Right lobe of liver (tissue), 6 donors: ENCODE measurements at regions not wholly inside any gene's neighbourhood (a gene's known extent, or its start where the extent isn't known, plus 50 kb on each side); places are given as distances from the start of the nearest gene placed in this dataset.

Experiments
- ATAC-seq, 4 donors: fragments of 200-7000 bp; cut with Tn5 transposase; one replicate each; pipeline ENCODE4 v1.9.1; 2020; ENCODE audit warnings: mild to moderate bottlenecking in 4 of 4, moderate library complexity in 4 of 4
- DNase-seq, 3 donors: peaks; one replicate each; pipeline ENCODE4 v3.0.0-alpha.2; 2020
- H3K27ac ChIP-seq, 3 donors: fragments of 200-600 bp; one replicate each; pipeline ENCODE4 v1.8.0; 2022
- H3K27me3 ChIP-seq, 2 donors: fragments of 200-600 bp; one replicate each; pipeline ENCODE4 v1.8.0; 2022
- H3K36me3 ChIP-seq, 4 donors: fragments of 200-600 bp; sonication (generic) in 1 of 4; one replicate each; pipeline versions ENCODE4 v1.5.1 to v1.8.0; 2017 to 2022; ENCODE audit warnings: control low read depth in 1 of 4
- H3K4me1 ChIP-seq, 4 donors: fragments of 200-600 bp; sonication (generic) in 1 of 4; one replicate each; pipeline versions ENCODE4 v1.5.1 to v1.8.0; 2017 to 2022; ENCODE audit warnings: control low read depth in 1 of 4
- H3K4me3 ChIP-seq, 3 donors: fragments of 200-600 bp; one replicate each; pipeline ENCODE4 v1.8.0; 2022
- H3K9me3 ChIP-seq, 4 donors: fragments of 200-600 bp; sonication (generic) in 1 of 4; one replicate each; pipeline versions ENCODE4 v1.5.1 to v1.8.0; 2017 to 2022; ENCODE audit warnings: control low read depth in 1 of 4
- POLR2A ChIP-seq: fragments of 450-650 bp; IDR thresholded peaks from one replicate; pipeline ENCODE4 v1.6.1; 2017; ENCODE audit warnings: antibody characterized with exemption, mild to moderate bottlenecking
- WGBS: methylation state at CpG from one replicate; pipeline ENCODE4 v1.1.6; 2018; ENCODE audit warnings: low coverage, low lambda C conversion rate; ENCODE audit not compliant: insufficient coverage; ENCODE audit errors: missing lambda C conversion rate; 5-methylcytosine and 5-hydroxymethylcytosine counted together
- intact Hi-C, 2 donors: fragments of 100-400 bp; cut with DNase I; formaldehyde crosslinking; loops; one replicate each; pipeline versions ENCODE4 v1.11.2 to v1.14.1; 2022
- TF ChIP-seq, protein P1 (sequence below), 4 donors: fragments of 200-600 bp in 3 of 4; fragments of 450-650 bp in 1 of 4; IDR thresholded peaks; one replicate each; pipeline versions ENCODE4 v1.5.1 to v1.8.0; 2016 to 2022; ENCODE audit warnings: antibody characterized with exemption in 4 of 4, mild to moderate bottlenecking in 2 of 4
- donor health status: DM: no; HTN: yes; CAD: no.
- donor health status: DM: no; HTN: no; CAD: no.
- donor health status: DM: no; HTN: no; CAD: no.
- donor health status: DM: no; HTN: yes; CAD: no.
- donor health status: DM: no; HTN: yes; CAD: no.

DNA sequence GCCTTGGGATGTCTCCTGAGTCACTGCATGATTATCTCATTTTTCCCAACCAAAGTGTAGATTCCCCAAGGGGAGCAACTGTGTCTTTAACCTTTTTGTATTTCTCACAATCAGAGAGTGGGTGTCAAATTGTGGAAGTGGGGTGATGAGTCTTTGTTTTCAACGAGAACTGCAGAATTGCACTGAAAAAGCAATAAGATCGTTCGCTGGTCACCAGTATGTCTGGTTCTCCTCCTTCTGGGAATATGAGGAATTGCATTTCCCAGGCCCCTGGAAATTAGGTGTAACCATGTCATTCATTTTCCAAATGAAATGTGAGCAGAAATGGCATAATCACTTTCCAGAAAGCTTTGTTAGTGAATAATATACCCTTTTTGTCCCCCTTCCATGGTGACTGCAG is 326.9 kb downstream of the GPAM start:
- no peak for ATAC-seq
- WGBS = 57% methylated on average over 3 of the region's 3 CpGs
- H3K9me3 ChIP-seq = no peaks in the 10 kb centered on the region

DNA sequence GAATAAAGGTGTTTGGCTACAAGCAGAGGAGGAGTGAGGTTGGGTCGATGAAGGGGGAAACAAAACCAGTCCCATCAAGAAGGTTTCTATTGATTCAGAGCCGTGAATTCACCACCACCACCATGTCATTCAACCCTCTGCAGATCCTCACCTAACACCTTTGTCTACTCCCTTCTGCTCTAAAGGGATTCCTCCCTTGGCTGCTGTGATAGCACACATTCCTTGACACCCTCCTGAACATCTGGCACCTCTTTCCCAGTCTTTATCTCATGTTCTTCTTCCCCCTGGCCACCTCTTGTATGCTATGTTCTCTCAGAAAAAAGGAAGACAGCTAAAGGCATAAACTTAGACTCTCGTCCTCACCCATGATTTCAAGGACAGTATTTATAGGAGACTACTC is 318.0 kb downstream of the GPAM start:
- H3K36me3 ChIP-seq = no peaks in the 10 kb centered on the region
- TF ChIP-seq, protein P1, sequence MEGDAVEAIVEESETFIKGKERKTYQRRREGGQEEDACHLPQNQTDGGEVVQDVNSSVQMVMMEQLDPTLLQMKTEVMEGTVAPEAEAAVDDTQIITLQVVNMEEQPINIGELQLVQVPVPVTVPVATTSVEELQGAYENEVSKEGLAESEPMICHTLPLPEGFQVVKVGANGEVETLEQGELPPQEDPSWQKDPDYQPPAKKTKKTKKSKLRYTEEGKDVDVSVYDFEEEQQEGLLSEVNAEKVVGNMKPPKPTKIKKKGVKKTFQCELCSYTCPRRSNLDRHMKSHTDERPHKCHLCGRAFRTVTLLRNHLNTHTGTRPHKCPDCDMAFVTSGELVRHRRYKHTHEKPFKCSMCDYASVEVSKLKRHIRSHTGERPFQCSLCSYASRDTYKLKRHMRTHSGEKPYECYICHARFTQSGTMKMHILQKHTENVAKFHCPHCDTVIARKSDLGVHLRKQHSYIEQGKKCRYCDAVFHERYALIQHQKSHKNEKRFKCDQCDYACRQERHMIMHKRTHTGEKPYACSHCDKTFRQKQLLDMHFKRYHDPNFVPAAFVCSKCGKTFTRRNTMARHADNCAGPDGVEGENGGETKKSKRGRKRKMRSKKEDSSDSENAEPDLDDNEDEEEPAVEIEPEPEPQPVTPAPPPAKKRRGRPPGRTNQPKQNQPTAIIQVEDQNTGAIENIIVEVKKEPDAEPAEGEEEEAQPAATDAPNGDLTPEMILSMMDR (IDR thresholded peaks at IDR 0.05) = no peak
- no peak for TF ChIP-seq POLR2A
- intact Hi-C loops = no loop called here
- DNase-seq (no peak), ATAC-seq (no peak)
- H3K9me3 ChIP-seq = no peaks in the 10 kb centered on the region
- no peak overlapping the region for H3K27ac ChIP-seq
- H3K4me1 ChIP-seq = no peaks in the 10 kb centered on the region
- 52% methylated on average over 3 of the region's 3 CpGs for WGBS
- H3K4me3 ChIP-seq = no peak overlapping the region
- H3K27me3 ChIP-seq = no peaks in the 10 kb centered on the region

More for the DNA sequence above, 326.9 kb downstream of the GPAM start:
- H3K27ac ChIP-seq = no peak overlapping the region
- no peaks in the 10 kb centered on the region for H3K4me1 ChIP-seq
- TF ChIP-seq, protein P1 (IDR thresholded peaks at IDR 0.05) = peak in 1 of 4 donors; percentile 14
- TF ChIP-seq POLR2A = no peak
- no peak overlapping the region for H3K4me3 ChIP-seq
- H3K36me3 ChIP-seq = no peaks in the 10 kb centered on the region
- no peaks in the 10 kb centered on the region for H3K27me3 ChIP-seq
- intact Hi-C loops = no loop called here
- DNase-seq = no peak

DNA sequence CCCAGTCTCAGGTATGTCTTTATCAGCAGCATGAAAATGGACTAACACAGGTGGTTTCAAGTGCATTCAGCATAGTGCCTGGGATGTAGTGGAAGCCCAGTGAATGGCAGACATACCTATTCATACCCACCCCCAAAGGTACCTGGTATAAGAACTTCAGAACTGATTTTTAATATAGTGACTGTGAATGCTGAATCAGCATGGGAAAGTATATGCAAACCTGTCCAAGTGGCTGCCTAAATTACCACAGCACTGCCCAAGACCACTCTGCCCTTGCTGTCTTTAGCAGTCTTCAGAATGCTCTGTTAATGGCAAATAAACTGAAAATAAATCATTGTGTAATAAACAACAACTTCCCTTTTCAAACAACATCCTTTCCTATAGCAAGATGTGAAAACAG is 312.1 kb downstream of the GPAM start:
- no peaks in the 10 kb centered on the region for H3K4me1 ChIP-seq
- H3K27me3 ChIP-seq = no peaks in the 10 kb centered on the region
- no peak overlapping the region for H3K4me3 ChIP-seq
- no peak overlapping the region for H3K27ac ChIP-seq
- TF ChIP-seq, protein P1 (IDR thresholded peaks at IDR 0.05) = no peak
- no peak for TF ChIP-seq POLR2A
- ATAC-seq (no peak), DNase-seq (no peak)
- no peaks in the 10 kb centered on the region for H3K36me3 ChIP-seq
- H3K9me3 ChIP-seq = no peaks in the 10 kb centered on the region
- intact Hi-C loops = no loop called here

GRCh38 chr10:111872591-111872990 is 311.0 kb downstream of the GPAM start:
- Histone ChIP-seq H3K9me3 (no peaks in the 10 kb centered on the region), H3K4me1 (no peaks in the 10 kb centered on the region), H3K27me3 (no peaks in the 10 kb centered on the region), H3K4me3 (no peak overlapping the region), H3K36me3 (no peaks in the 10 kb centered on the region), H3K27ac (no peak overlapping the region)
- no peak for ATAC-seq
- TF ChIP-seq, protein P1 (IDR thresholded peaks at IDR 0.05) = no peak
- TF ChIP-seq POLR2A = no peak
- DNase-seq = no peak
- intact Hi-C loops = no loop called here
- 39% methylated on average over 3 of the region's 3 CpGs for WGBS

GRCh38 chr10:111873041-111873440 is 310.5 kb downstream of the GPAM start:
- ATAC-seq = no peak
- no peak overlapping the region for H3K27ac ChIP-seq
- intact Hi-C loops = no loop called here
- H3K27me3 ChIP-seq = no peaks in the 10 kb centered on the region
- no peaks in the 10 kb centered on the region for H3K36me3 ChIP-seq
- WGBS = 70% methylated on average over 3 of the region's 4 CpGs
- H3K4me1 ChIP-seq = no peaks in the 10 kb centered on the region
- no peaks in the 10 kb centered on the region for H3K9me3 ChIP-seq
- TF ChIP-seq, protein P1 (IDR thresholded peaks at IDR 0.05) = no peak
- no peak for TF ChIP-seq POLR2A
- H3K4me3 ChIP-seq = no peak overlapping the region
- no peak for DNase-seq
